H1 (cell line): ENCODE measurements at regions not wholly inside any gene's neighbourhood (a gene's known extent, or its start where the extent isn't known, plus 50 kb on each side); places are given as distances from the start of the nearest gene placed in this dataset.

Source experiments
- BCL11A ChIP-seq, 2 experiments: IDR thresholded peaks; one replicate each; pipeline ENCODE4 v1.6.1; 2011; ENCODE audit warnings: low read depth in 2 of 2, low read length in 2 of 2, mild to moderate bottlenecking in 2 of 2
- CHD1 ChIP-seq: IDR thresholded peaks from 2 replicates; pipeline ENCODE4 v1.6.1; 2012; ENCODE audit warnings: low read depth, low read length, improper control_type of control experiment
- CTCF ChIP-seq, 3 experiments: IDR thresholded peaks; 1 replicate in 2 of 3; 2 replicates in 1 of 3; pipeline versions ENCODE4 v1.5.1 to v1.6.1; 2011; ENCODE audit warnings: low read length in 3 of 3, mild to moderate bottlenecking in 3 of 3, inconsistent platforms in 2 of 3, low read depth in 1 of 3, moderate library complexity in 1 of 3; ENCODE audit not compliant: insufficient read depth in 1 of 3; ENCODE audit errors: control extremely low read depth in 1 of 3
- EGR1 ChIP-seq: IDR thresholded peaks from 2 replicates; pipeline ENCODE4 v1.6.1; 2011; ENCODE audit warnings: low read depth, low read length, borderline replicate concordance
- POLR2A ChIP-seq, 2 experiments: IDR thresholded peaks; 1 replicate in 1 of 2; 2 replicates in 1 of 2; pipeline ENCODE4 v1.6.1; 2011; ENCODE audit warnings: low read depth in 2 of 2, low read length in 2 of 2, mild to moderate bottlenecking in 2 of 2; ENCODE audit errors: control extremely low read depth in 1 of 2
- RAD21 ChIP-seq, 2 experiments: IDR thresholded peaks in 1 of 2; conservative IDR thresholded peaks in 1 of 2; 2 replicates each; pipeline ENCODE4 v1.6.1; 2011; ENCODE audit warnings: low read depth in 2 of 2, low read length in 2 of 2, improper control_type of control experiment in 1 of 2, inconsistent platforms in 1 of 2, mild to moderate bottlenecking in 1 of 2, moderate library complexity in 1 of 2
- SRF ChIP-seq: IDR thresholded peaks from 2 replicates; pipeline ENCODE4 v1.6.1; 2011; ENCODE audit warnings: mild to moderate bottlenecking, low read depth, low read length, moderate library complexity

- no peak for TF ChIP-seq EGR1
- no peak for TF ChIP-seq RAD21 (IDR thresholded peaks at IDR 0.05 in 1 of 2, conservative IDR thresholded peaks at IDR 0.05 in 1 of 2; ENCODE audit: low read depth in 2 of 2, low read length in 2 of 2)
- TF ChIP-seq CTCF (IDR thresholded peaks at IDR 0.05; ENCODE audit: control extremely low read depth in 1 of 3, insufficient read depth in 1 of 3, low read depth in 1 of 3, low read length in 3 of 3), result no peak
- no peak for TF ChIP-seq BCL11A (IDR thresholded peaks at IDR 0.05; ENCODE audit: low read depth in 2 of 2, low read length in 2 of 2)
- no peak for TF ChIP-seq POLR2A (IDR thresholded peaks at IDR 0.05; ENCODE audit: control extremely low read depth in 1 of 2, low read depth in 2 of 2, low read length in 2 of 2)
- TF ChIP-seq CHD1, result no peak
- TF ChIP-seq SRF, result no peak
Measured at GRCh38 chr14:87503711-87504110, 489.3 kb downstream of the GALC start.
